ENCODE measurements at regions not wholly inside any gene's neighbourhood (a gene's known extent, or its start where the extent isn't known, plus 50 kb on each side); places are given as distances from the start of the nearest gene placed in this dataset.

- no peak for DNase-seq (ENCODE audit: low spot score)
These were observed 86.7 kb upstream of the PRMT6 start for GRCh38 chr1:106969731-106970130.

- DNase-seq (ENCODE audit: low spot score), result no peak
These were observed 84.4 kb upstream of the PRMT6 start for GRCh38 chr1:106972074-106972473.

- DNase-seq (ENCODE audit: low spot score), result no peak
These were observed 80.5 kb upstream of the PRMT6 start for GRCh38 chr1:106975944-106976343.

- DNase-seq (ENCODE audit: low spot score), result no peak
These were observed 77.8 kb upstream of the PRMT6 start for GRCh38 chr1:106978477-106979322.

- no peak for DNase-seq (ENCODE audit: low spot score)
These were observed 77.1 kb upstream of the PRMT6 start for GRCh38 chr1:106979371-106979770.

- no peak for DNase-seq (ENCODE audit: low spot score)
These were observed 76.4 kb upstream of the PRMT6 start for GRCh38 chr1:106980121-106980520.

- no peak for DNase-seq (ENCODE audit: low spot score)
These were observed 71.7 kb upstream of the PRMT6 start for GRCh38 chr1:106984801-106985200.

- no peak for DNase-seq (ENCODE audit: low spot score)
These were observed 69.9 kb upstream of the PRMT6 start for GRCh38 chr1:106986603-106987002.

GRCh38 chr1:106995970-106996369 is 60.5 kb upstream of the PRMT6 start:
- no peak for DNase-seq (ENCODE audit: low spot score)

- DNase-seq (ENCODE audit: low spot score), result no peak
These were observed 58.0 kb upstream of the PRMT6 start for GRCh38 chr1:106998431-106999002.

- DNase-seq (ENCODE audit: low spot score), result no peak
These were observed 55.6 kb upstream of the PRMT6 start for GRCh38 chr1:107000902-107001301.

- no peak for DNase-seq (ENCODE audit: low spot score)
These were observed 52.5 kb upstream of the PRMT6 start for GRCh38 chr1:107003972-107004371.

- no peak for DNase-seq (ENCODE audit: low spot score)
These were observed 52.1 kb upstream of the PRMT6 start for GRCh38 chr1:107004421-107004820.

Measured in GM03348 (cell line).